Spleen (tissue), 7 donors: ENCODE measurements at regions not wholly inside any gene's neighbourhood (a gene's known extent, or its start where the extent isn't known, plus 50 kb on each side); places are given as distances from the start of the nearest gene placed in this dataset.

Source experiments
- CTCF ChIP-seq, 11 experiments: fragments of 200-600 bp in 7 of 11; fragments of 450-650 bp in 4 of 11; sonication (generic) in 4 of 11; IDR thresholded peaks in 8 of 11; conservative IDR thresholded peaks in 3 of 11; 1 replicate in 7 of 11; 2 replicates in 4 of 11; pipeline versions ENCODE4 v1.4.0 to v1.8.0; 2016 to 2021; ENCODE audit warnings: antibody characterized with exemption in 11 of 11, inconsistent platforms in 4 of 11, mild to moderate bottlenecking in 1 of 11
- POLR2A ChIP-seq, 3 donors: fragments of 450-650 bp; IDR thresholded peaks; one replicate each; pipeline ENCODE4 v1.5.1; 2017; ENCODE audit warnings: antibody characterized with exemption in 3 of 3, mild to moderate bottlenecking in 1 of 3
- POLR2AphosphoS5 ChIP-seq, 3 donors: sonication (generic); formaldehyde crosslinking; IDR thresholded peaks; one replicate each; pipeline ENCODE4 v1.5.1; 2017; ENCODE audit warnings: antibody characterized with exemption in 3 of 3
- donor health status: DM: no; HTN: no; CAD: no; lungs with moderate emphysema.
- donor health status: DM: no; HTN: no; CAD: no.
- donor health status: DM: no; HTN: no; CAD: no.

GRCh38 chr14:97916669-97917568, 1119.7 kb downstream of the VRK1 start:
- TF ChIP-seq CTCF (IDR thresholded peaks at IDR 0.05 in 8 of 11, conservative IDR thresholded peaks at IDR 0.05 in 3 of 11): no peak
- TF ChIP-seq POLR2AphosphoS5 (IDR thresholded peaks at IDR 0.05): no peak
- TF ChIP-seq POLR2A (IDR thresholded peaks at IDR 0.05): no peak
